Endodermal cell (in vitro differentiated cells): ENCODE measurements at regions not wholly inside any gene's neighbourhood (a gene's known extent, or its start where the extent isn't known, plus 50 kb on each side); places are given as distances from the start of the nearest gene placed in this dataset.
"Not testable (repeated sequence)": the region's sequence is repeated elsewhere in the genome, so short reads cannot be mapped to it uniquely, and the experiment has no call there.

ENCODE experiments used
- DNase-seq: peaks from one replicate; pipeline ENCODE4 v3.0.0-alpha.2; 2017
- H3K27ac ChIP-seq: 2 replicates; pipeline ENCODE4 v1.5.1; 2013; ENCODE audit warnings: mild to moderate bottlenecking, low read depth, low read length, moderate library complexity
- H3K27me3 ChIP-seq: 2 replicates; pipeline ENCODE4 v1.6.1; 2013; ENCODE audit warnings: mild to moderate bottlenecking, low read length, moderate library complexity; ENCODE audit not compliant: insufficient read depth, control insufficient read depth, poor library complexity, severe bottlenecking
- H3K36me3 ChIP-seq: 2 replicates; pipeline ENCODE4 v1.7.0; 2013; ENCODE audit warnings: mild to moderate bottlenecking, low read length, moderate library complexity; ENCODE audit not compliant: control insufficient read depth, insufficient read depth
- H3K4me1 ChIP-seq: one replicate; pipeline ENCODE4 v1.7.0; 2013; ENCODE audit warnings: low read length; ENCODE audit not compliant: control insufficient read depth, insufficient read depth
- H3K4me3 ChIP-seq: 2 replicates; pipeline ENCODE4 v1.5.1; 2013; ENCODE audit warnings: mild to moderate bottlenecking, low read length, moderate library complexity
- H3K9ac ChIP-seq: 2 replicates; pipeline ENCODE4 v1.6.1; 2013; ENCODE audit warnings: mild to moderate bottlenecking, low read length, moderate library complexity; ENCODE audit not compliant: poor library complexity, severe bottlenecking; ENCODE audit errors: extremely low read depth
- H3K9me3 ChIP-seq: 2 replicates; pipeline ENCODE4 v1.6.1; 2013; ENCODE audit warnings: mild to moderate bottlenecking, low read length, moderate library complexity; ENCODE audit not compliant: control insufficient read depth
- H3K27ac Mint-ChIP-seq: 2 replicates; pipeline ENCODE4 v1.8.0; 2020; ENCODE audit warnings: mixed read lengths
- H3K27me3 Mint-ChIP-seq: 2 replicates; pipeline ENCODE4 v1.8.0; 2021; ENCODE audit warnings: mild to moderate bottlenecking, mixed read lengths; ENCODE audit not compliant: insufficient read depth
- H3K36me3 Mint-ChIP-seq: 2 replicates; pipeline ENCODE4 v1.8.0; 2020; ENCODE audit warnings: low read depth, mixed read lengths
- H3K4me1 Mint-ChIP-seq: 2 replicates; pipeline ENCODE4 v1.8.0; 2020; ENCODE audit warnings: mixed read lengths
- H3K4me3 Mint-ChIP-seq: 2 replicates; pipeline ENCODE4 v1.8.0; 2020; ENCODE audit warnings: mild to moderate bottlenecking, moderate library complexity, mixed read lengths
- H3K9me3 Mint-ChIP-seq: 2 replicates; pipeline ENCODE4 v1.8.0; 2020; ENCODE audit warnings: mild to moderate bottlenecking, mixed read lengths
- CTCF ChIP-seq: fragments of 200-600 bp; sonication (generic); conservative IDR thresholded peaks from 2 replicates; pipeline ENCODE4 v1.5.0; 2021; ENCODE audit warnings: antibody characterized with exemption, mild to moderate bottlenecking
- WGBS, 2 experiments: methylation state at CpG; one replicate each; pipeline versions ENCODE4 v1.1.5 to v1.1.7; 2013; ENCODE audit warnings: missing lambda C conversion rate in 2 of 2, mixed read lengths in 1 of 2; ENCODE audit not compliant: insufficient coverage in 1 of 2, insufficient read length in 1 of 2; 5-methylcytosine and 5-hydroxymethylcytosine counted together

GRCh38 chr12:60758224-60758623 is 1162.4 kb downstream of the SLC16A7 start:
- H3K36me3 Mint-ChIP-seq: no peaks in the 10 kb centered on the region
- H3K4me1 ChIP-seq: no peaks in the 10 kb centered on the region
- H3K4me1 Mint-ChIP-seq: peaks cover 10% of the 10 kb centered on the region
- no peak overlapping the region for H3K27ac Mint-ChIP-seq
- H3K4me3 ChIP-seq: no peak overlapping the region
- H3K27me3 Mint-ChIP-seq: no peaks in the 10 kb centered on the region
- peaks cover 19% of the 10 kb centered on the region for H3K9me3 ChIP-seq
- no peak overlapping the region for H3K4me3 Mint-ChIP-seq
- no peak for DNase-seq
- H3K27me3 ChIP-seq: no peaks in the 10 kb centered on the region
- H3K27ac ChIP-seq: no peak overlapping the region
- H3K9ac ChIP-seq: no peak overlapping the region
- peaks cover 12% of the 10 kb centered on the region for H3K9me3 Mint-ChIP-seq
- no peaks in the 10 kb centered on the region for H3K36me3 ChIP-seq
- no CpG with 5 or more reads among the region's 1 CpG for WGBS, 2 experiments
- no peak for TF ChIP-seq CTCF

GRCh38 chr12:60760965-60761364 is 1165.1 kb downstream of the SLC16A7 start:
- Histone ChIP-seq H3K9ac (no peak overlapping the region), H3K9me3 (peaks cover 11% of the 10 kb centered on the region), H3K36me3 (no peaks in the 10 kb centered on the region), H3K4me3 (no peak overlapping the region), H3K27ac (no peak overlapping the region), H3K27me3 (no peaks in the 10 kb centered on the region), H3K4me1 (no peaks in the 10 kb centered on the region)
- Mint-ChIP-seq H3K4me1 (no peaks in the 10 kb centered on the region), H3K36me3 (no peaks in the 10 kb centered on the region), H3K9me3 (peaks cover 12% of the 10 kb centered on the region), H3K27ac (no peak overlapping the region), H3K4me3 (no peak overlapping the region), H3K27me3 (no peaks in the 10 kb centered on the region)
- no peak for TF ChIP-seq CTCF
- WGBS, 2 experiments: 85 to 100% methylated on average over 1 of the region's 1 CpG
- no peak for DNase-seq

GRCh38 chr12:60801166-60801565 is 1205.3 kb downstream of the SLC16A7 start:
- not testable (repeated sequence) for H3K4me3 ChIP-seq, H3K4me1 ChIP-seq, H3K36me3 ChIP-seq, H3K36me3 Mint-ChIP-seq, H3K4me3 Mint-ChIP-seq, DNase-seq, H3K9ac ChIP-seq, H3K27me3 Mint-ChIP-seq, H3K27ac ChIP-seq, H3K27me3 ChIP-seq, H3K9me3 Mint-ChIP-seq, H3K27ac Mint-ChIP-seq
- WGBS, 2 experiments: 74% methylated on average over 1 of the region's 1 CpG; no CpG with 5 or more reads in 1 of the 2 experiments
- H3K4me1 Mint-ChIP-seq: peaks cover 18% of the 10 kb centered on the region
- peaks cover 21% of the 10 kb centered on the region for H3K9me3 ChIP-seq

GRCh38 chr12:60803147-60803546 is 1207.3 kb downstream of the SLC16A7 start:
- H3K4me3 ChIP-seq: no peak overlapping the region
- Mint-ChIP-seq H3K27ac (no peak overlapping the region), H3K27me3 (no peaks in the 10 kb centered on the region), H3K4me1 (peaks cover 11% of the 10 kb centered on the region), H3K36me3 (peaks cover 3% of the 10 kb centered on the region), H3K4me3 (no peak overlapping the region), H3K9me3 (peaks cover 3% of the 10 kb centered on the region)
- H3K4me1 ChIP-seq: no peaks in the 10 kb centered on the region
- no peak overlapping the region for H3K27ac ChIP-seq
- WGBS, 2 experiments: 60% methylated on average over 2 of the region's 2 CpGs; no CpG with 5 or more reads in 1 of the 2 experiments
- no peak for TF ChIP-seq CTCF
- DNase-seq: no peak
- no peak overlapping the region for H3K9ac ChIP-seq
- peaks cover 23% of the 10 kb centered on the region for H3K9me3 ChIP-seq
- no peaks in the 10 kb centered on the region for H3K36me3 ChIP-seq
- no peaks in the 10 kb centered on the region for H3K27me3 ChIP-seq
